ENCODE measurements at regions not wholly inside any gene's neighbourhood (a gene's known extent, or its start where the extent isn't known, plus 50 kb on each side); places are given as distances from the start of the nearest gene placed in this dataset.
"Not testable (repeated sequence)": the region's sequence is repeated elsewhere in the genome, so short reads cannot be mapped to it uniquely, and the experiment has no call there.

GRCh38 chr7:46107610-46108217 lies 186.6 kb upstream of the IGFBP3 start:
- no peak for DNase-seq

DNA sequence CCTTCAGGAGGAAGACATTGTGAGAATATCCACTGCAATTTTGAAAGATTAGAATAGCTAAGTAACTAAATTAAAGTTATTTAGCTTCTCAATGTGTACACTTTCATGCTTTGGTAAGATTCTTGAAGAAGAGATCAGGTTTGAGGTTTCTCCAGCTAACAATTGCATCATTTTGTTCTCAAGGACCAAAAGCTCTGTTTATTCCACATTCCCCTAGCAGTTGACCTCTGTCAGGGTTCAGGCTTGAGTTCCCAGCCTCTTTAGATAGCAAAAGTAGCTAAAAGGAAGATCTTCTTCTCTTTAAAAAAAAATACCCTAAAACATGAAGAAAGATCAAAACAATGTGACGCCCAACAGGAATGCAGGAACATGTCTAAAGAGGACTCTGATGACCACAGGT lies 179.4 kb upstream of the IGFBP3 start:
- DNase-seq = no peak

GRCh38 chr7:46099076-46099475 lies 178.0 kb upstream of the IGFBP3 start:
- DNase-seq = no peak

DNA sequence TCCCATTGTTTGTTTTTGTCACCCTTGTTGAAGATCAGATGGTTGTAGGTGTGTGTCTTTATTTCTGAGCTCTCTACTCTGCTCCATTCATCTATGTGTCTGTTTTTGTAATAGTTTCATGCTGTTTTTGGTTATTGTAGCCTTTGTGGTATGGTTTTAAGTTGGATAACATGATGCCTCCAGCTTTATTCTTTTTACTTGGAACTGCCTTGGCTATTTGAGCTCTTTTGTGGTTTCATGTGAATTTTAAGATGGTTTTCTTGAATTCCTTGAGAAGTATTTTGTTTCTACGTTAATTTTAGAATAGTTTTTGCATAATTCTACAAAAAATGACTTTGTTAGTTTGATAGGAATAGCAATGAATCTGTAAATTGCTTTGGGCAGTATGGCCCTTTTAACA lies 170.0 kb upstream of the IGFBP3 start:
- DNase-seq = no peak

DNA sequence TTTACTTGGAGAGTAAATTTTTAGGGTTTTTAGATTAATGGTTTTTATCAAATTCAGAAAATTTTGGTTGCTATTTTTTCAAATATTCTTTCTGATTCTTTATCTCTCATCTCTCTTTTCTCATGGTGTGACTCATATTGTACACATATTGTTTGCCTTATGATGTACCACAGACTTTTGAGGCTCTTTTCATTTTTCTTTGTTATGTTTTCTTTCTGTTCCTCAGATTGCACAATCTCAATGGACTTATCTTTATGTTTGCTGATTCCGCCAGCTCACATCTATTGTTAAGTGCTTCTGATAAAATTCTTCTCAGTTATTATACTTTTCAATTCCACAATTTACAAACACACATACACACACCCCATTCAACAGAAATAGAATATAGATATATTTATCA lies 168.2 kb upstream of the IGFBP3 start:
- DNase-seq = no peak

GRCh38 chr7:46088486-46088885 lies 167.4 kb upstream of the IGFBP3 start:
- not testable (repeated sequence) for DNase-seq

GRCh38 chr7:46080595-46081159 lies 159.6 kb upstream of the IGFBP3 start:
- no peak for DNase-seq

DNA sequence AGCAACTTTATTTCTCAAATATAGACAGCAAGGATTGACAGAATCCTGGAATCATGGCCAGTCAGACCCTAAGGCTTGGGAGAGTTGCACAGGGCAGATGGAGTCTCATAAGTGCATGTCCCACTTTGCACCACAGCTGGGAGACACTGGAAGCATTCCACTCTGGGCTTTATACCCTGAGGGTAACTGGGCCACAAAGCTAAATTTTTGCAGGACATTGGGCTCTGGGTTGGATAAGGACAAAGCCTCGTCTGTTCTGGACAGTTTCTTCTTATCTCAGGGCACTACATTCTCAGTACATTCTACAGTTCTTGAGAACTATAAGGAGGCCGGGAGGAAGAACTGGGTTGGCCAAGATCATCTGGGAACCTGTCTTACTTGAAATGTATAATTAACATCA lies 158.3 kb upstream of the IGFBP3 start:
- no peak for DNase-seq

DNA sequence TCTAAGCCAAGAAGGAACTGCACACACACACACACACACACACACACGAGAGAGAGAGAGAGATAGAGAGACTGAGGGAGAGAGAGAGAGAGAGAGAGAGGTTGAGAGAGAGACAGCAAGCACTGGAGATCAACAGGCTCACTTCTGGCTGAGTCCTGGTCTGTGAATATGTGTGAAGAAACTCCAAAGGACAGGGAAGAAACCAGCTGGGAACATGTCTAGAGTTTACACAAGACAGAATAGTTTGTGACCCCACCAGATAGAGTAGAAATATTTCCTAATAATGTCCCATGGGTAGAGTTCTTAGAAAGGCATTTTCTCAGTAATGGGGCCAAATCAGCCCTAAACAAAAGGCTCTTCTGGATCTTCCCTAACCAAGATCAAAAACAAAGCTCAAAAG lies 155.5 kb upstream of the IGFBP3 start:
- no peak for DNase-seq

- no peak for DNase-seq
Measured at GRCh38 chr7:46072722-46073121, 151.7 kb upstream of the IGFBP3 start.

GRCh38 chr7:46071601-46072000 lies 150.5 kb upstream of the IGFBP3 start:
- DNase-seq = no peak

GRCh38 chr7:46071076-46071475 lies 150.0 kb upstream of the IGFBP3 start:
- no peak for DNase-seq

GRCh38 chr7:46068159-46068558 lies 147.1 kb upstream of the IGFBP3 start:
- DNase-seq = no peak

GRCh38 chr7:46059308-46060020 lies 138.4 kb upstream of the IGFBP3 start:
- no peak for DNase-seq

GRCh38 chr7:46058086-46058823 lies 137.2 kb upstream of the IGFBP3 start:
- DNase-seq = no peak

GRCh38 chr7:46054915-46055314 lies 133.8 kb upstream of the IGFBP3 start:
- DNase-seq = no peak

DNA sequence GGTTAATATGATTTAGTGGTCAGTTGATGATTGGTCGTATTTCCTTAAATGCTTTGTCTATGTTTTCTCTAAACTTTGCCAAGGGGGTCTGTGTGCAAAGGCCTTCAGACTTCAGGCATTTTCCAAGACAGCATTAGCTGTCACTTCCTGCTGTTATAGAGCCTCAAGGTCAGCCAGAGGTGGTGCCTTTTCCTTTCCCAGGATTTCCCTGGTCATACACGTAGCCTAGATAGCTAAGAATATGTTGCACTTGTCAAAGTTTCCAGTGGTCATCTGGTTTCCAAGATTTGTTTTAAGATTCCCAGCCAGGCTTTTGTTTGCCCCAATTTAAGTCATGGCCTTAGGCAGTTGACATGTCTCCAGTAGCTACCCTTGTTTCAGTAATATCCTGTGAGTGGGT lies 133.2 kb upstream of the IGFBP3 start:
- no peak for DNase-seq

DNA sequence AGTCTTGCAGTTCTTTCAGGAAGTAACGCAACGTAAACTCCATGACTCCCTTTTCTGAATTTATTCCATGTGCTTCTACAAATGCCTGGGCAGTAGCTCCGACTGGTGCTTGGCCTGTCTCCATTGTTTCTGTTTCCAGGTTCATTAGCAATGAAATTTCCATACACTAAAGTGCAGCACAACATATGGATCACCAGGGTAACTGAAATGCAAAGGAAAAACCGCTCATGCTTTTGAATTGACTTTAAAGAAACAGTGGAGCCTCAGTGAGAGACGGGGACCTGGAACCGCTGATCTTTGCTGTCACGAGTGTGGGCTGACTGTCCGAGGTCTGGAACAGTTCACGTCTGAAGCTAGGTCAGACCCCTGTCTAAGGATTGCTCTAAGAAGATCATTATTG lies 126.5 kb upstream of the IGFBP3 start:
- DNase-seq = no peak

- DNase-seq = not testable (repeated sequence)
Measured at GRCh38 chr7:46043338-46043737, 122.3 kb upstream of the IGFBP3 start.

DNA sequence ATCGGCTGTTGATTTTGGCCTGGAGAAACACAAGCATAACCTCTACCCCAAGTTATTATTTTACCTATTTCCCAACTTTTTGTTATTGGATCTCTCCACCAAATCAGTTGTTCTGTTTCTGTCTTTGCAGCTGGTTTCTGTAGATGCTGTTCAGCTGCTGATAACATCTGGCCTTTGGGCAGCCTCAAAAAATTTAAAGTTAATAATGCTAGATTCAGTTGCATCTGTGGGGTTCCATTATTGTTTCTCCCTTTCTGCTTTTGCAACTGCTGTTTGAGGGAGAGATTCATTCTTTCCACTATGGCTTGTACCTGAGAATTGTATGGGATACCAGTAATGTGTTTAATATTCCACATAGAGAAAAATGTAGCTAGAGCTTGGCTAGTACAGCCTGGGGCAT lies 118.7 kb upstream of the IGFBP3 start:
- not testable (repeated sequence) for DNase-seq

DNA sequence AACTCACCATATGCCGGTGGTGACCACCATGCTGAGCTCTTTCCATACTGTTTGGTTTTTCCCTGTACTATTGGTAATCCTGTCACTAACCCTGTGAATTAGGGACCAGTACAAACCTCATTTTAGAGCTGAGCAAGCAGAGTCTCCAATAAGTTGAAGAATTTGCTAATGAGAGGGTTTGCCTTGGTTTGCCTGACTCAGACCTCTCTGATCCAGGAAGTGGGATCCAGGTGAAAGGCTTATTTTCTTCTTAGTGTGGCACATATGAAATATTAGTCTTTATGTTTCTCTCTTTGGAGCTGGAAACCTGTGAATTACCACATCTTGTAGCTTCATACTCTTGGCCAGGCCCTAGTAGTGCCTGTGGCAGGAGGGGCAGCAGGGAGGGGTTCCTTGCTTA lies 114.1 kb upstream of the IGFBP3 start:
- no peak for DNase-seq

GRCh38 chr7:46034056-46034768 lies 113.1 kb upstream of the IGFBP3 start:
- no peak for DNase-seq

DNA sequence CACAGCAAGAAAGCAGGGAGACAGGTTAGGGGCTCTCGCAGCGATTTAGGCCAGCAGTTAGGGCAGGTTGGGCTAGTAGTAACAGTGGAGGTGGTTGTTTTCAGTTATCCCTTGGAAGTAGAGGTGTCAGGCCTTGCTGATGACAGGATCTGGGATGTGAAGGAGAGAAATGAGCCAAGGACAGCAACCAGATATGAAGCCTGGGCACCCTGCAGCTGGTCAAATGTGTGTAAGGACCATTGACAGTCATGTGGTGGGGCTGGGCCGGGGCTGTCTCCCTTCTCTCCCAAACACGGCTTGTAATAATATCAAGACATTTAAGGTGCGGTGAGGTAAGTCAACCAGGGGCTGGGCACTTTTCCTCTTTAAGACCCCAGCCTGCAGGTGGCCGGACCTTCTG lies 112.5 kb upstream of the IGFBP3 start:
- DNase-seq = no peak
